ENCODE measurements at regions not wholly inside any gene's neighbourhood (a gene's known extent, or its start where the extent isn't known, plus 50 kb on each side); places are given as distances from the start of the nearest gene placed in this dataset.

DNA sequence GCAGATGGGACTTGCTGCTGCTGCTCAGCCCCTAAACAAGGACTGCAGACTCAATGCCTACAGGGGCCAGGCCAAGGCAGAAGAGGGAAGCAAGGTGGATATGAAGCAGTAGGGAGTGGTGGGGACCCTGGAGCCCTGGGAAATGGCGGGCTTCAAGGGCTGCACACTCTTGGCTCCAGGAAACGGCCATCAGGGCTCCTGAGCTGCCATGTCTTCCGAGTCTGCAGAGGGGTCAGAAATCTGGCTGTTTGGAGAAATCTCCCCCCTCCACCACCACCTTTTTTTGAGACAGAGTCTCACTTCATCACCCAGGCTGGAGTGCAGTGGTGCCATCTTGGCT, 169.1 kb downstream of the KATNIP start:
- WGBS, 2 donors = 91 to 93% methylated on average over 3 of the region's 3 CpGs
- Histone ChIP-seq H3K36me3 (ENCODE audit: control insufficient read depth in 4 of 4, insufficient read depth in 4 of 4, low read length in 4 of 4) (peaks cover 0 to 14% (median 0%) of the 10 kb centered on the region in 4 donors), H3K9ac (ENCODE audit: insufficient read depth in 1 of 2, low read length in 2 of 2) (no peak overlapping the region), H3K27me3 (ENCODE audit: control insufficient read depth in 3 of 3, insufficient read depth in 3 of 3, low read length in 2 of 3) (no peaks in the 10 kb centered on the region), H3K4me1 (ENCODE audit: control insufficient read depth in 5 of 5, insufficient read depth in 5 of 5, low read length in 5 of 5) (peaks cover 0 to 38% (median 17%) of the 10 kb centered on the region in 5 donors), H3K27ac (ENCODE audit: low read depth in 1 of 2, low read length in 1 of 2) (no peak overlapping the region), H3K9me3 (ENCODE audit: control insufficient read depth in 4 of 4, insufficient read depth in 3 of 4, low read length in 3 of 4) (no peaks in the 10 kb centered on the region), H3K4me3 (no peak overlapping the region)
- DNase-seq (no peak), ATAC-seq (ENCODE audit: insufficient read depth, low FRiP score) (no peak)
- TF ChIP-seq, protein P1, sequence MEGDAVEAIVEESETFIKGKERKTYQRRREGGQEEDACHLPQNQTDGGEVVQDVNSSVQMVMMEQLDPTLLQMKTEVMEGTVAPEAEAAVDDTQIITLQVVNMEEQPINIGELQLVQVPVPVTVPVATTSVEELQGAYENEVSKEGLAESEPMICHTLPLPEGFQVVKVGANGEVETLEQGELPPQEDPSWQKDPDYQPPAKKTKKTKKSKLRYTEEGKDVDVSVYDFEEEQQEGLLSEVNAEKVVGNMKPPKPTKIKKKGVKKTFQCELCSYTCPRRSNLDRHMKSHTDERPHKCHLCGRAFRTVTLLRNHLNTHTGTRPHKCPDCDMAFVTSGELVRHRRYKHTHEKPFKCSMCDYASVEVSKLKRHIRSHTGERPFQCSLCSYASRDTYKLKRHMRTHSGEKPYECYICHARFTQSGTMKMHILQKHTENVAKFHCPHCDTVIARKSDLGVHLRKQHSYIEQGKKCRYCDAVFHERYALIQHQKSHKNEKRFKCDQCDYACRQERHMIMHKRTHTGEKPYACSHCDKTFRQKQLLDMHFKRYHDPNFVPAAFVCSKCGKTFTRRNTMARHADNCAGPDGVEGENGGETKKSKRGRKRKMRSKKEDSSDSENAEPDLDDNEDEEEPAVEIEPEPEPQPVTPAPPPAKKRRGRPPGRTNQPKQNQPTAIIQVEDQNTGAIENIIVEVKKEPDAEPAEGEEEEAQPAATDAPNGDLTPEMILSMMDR (IDR thresholded peaks at IDR 0.05; ENCODE audit: control extremely low read depth, extremely low read depth) = no peak

DNA sequence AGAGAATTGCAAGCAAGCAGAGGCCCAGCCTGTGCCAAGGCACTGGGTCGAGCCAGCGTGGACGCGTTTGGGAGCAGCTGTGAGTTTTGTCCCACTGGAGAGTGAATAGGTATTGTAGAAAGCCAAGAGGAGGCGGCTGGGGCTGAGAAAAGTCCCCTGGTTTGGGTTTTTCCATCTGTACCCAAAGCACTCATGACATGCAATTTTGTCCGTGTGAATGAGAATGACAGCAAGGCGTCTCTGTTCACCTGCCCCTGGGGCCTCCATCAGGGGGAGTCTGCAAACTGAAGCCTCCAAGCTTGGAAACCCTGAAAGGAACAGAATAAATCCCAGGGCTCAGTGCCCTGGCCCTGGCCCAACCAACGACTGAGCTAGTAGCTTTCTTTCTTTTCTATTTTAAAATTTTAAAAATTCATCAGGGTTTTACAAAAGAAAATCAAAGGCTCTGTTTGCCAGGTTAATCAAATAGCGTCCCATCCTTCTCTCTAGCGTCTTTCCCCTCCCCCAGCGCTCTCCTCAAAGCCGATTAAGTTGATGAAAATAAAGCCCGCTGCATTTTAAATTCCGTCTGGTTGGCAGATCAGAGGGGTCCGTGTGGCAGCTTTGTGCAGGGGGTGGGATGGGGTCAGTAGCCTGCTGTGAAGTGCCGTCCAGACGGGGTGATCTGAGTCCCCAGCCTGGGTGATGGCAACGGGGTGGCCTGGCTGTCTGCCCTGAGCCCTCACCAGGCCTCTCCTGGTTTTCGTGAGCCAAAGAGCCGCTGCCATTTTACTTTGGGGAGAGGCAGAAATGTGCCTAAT, 171.0 kb downstream of the KATNIP start:
- Histone ChIP-seq H3K4me1 (ENCODE audit: control insufficient read depth in 5 of 5, insufficient read depth in 5 of 5, low read length in 5 of 5) (peaks cover 0 to 39% (median 20%) of the 10 kb centered on the region in 5 donors), H3K27me3 (ENCODE audit: control insufficient read depth in 3 of 3, insufficient read depth in 3 of 3, low read length in 2 of 3) (no peaks in the 10 kb centered on the region), H3K27ac (ENCODE audit: low read depth in 1 of 2, low read length in 1 of 2) (peak overlapping the region; percentile 4 to 43), H3K9ac (ENCODE audit: insufficient read depth in 1 of 2, low read length in 2 of 2) (peak overlapping the region in 1 of 2 donors; percentile 4), H3K4me3 (no peak overlapping the region), H3K36me3 (ENCODE audit: control insufficient read depth in 4 of 4, insufficient read depth in 4 of 4, low read length in 4 of 4) (peaks cover 0 to 17% (median 6%) of the 10 kb centered on the region in 4 donors), H3K9me3 (ENCODE audit: control insufficient read depth in 4 of 4, insufficient read depth in 3 of 4, low read length in 3 of 4) (no peaks in the 10 kb centered on the region)
- TF ChIP-seq, protein P1 (IDR thresholded peaks at IDR 0.05; ENCODE audit: control extremely low read depth, extremely low read depth) = no peak
- 80 to 87% methylated on average over 20 of the region's 20 CpGs for WGBS, 2 donors
- DNase-seq (peak in 2 of 3 donors; percentile 58 to 74), ATAC-seq (ENCODE audit: insufficient read depth, low FRiP score) (no peak)

DNA sequence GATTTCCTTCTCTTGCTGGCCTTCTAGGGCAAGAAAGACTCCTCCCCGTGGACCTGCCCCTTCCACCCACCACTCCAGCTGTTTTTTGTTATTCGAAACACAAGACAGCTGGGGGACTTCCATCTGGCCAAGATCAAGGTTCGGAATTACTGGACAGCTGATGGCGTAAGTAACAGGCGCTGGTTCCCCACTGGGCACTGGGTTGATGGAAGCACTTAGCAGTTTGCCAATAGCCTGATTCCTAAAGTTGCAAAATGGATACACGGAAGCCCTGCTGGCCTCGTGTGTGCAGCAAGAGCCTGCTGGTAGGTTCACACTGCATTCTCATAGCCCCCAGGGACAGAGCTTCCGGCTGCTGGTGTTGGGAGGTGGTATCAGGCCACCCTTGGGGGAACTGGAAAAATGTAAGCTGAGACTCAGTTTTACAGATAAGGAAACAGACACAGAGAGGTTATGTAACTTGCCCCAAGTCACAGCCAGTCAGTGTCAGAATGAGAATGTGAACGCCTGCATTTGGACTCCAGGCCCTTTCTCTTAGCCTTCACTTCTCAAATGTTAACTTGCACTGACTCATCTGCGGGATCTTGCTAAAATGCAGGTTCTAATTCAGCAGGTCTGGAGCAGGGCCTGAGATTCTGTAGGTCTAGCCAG, 171.7 kb downstream of the KATNIP start:
- Histone ChIP-seq H3K4me3 (no peak overlapping the region), H3K4me1 (ENCODE audit: control insufficient read depth in 5 of 5, insufficient read depth in 5 of 5, low read length in 5 of 5) (peaks cover 0 to 39% (median 20%) of the 10 kb centered on the region in 5 donors), H3K27ac (ENCODE audit: low read depth in 1 of 2, low read length in 1 of 2) (peak overlapping the region in 1 of 2 donors; percentile 4), H3K27me3 (ENCODE audit: control insufficient read depth in 3 of 3, insufficient read depth in 3 of 3, low read length in 2 of 3) (no peaks in the 10 kb centered on the region), H3K9me3 (ENCODE audit: control insufficient read depth in 4 of 4, insufficient read depth in 3 of 4, low read length in 3 of 4) (no peaks in the 10 kb centered on the region), H3K9ac (ENCODE audit: insufficient read depth in 1 of 2, low read length in 2 of 2) (peak overlapping the region in 1 of 2 donors; percentile 4), H3K36me3 (ENCODE audit: control insufficient read depth in 4 of 4, insufficient read depth in 4 of 4, low read length in 4 of 4) (peaks cover 0 to 19% (median 6%) of the 10 kb centered on the region in 4 donors)
- WGBS, 2 donors = 77 to 82% methylated on average over 10 of the region's 10 CpGs
- TF ChIP-seq, protein P1 (IDR thresholded peaks at IDR 0.05; ENCODE audit: control extremely low read depth, extremely low read depth) = no peak
- DNase-seq = peak; percentile 91 to 96 (median 96)
- peak; percentile 51 for ATAC-seq (ENCODE audit: insufficient read depth, low FRiP score)
